ENCODE measurements at regions not wholly inside any gene's neighbourhood (a gene's known extent, or its start where the extent isn't known, plus 50 kb on each side); places are given as distances from the start of the nearest gene placed in this dataset.

DNA sequence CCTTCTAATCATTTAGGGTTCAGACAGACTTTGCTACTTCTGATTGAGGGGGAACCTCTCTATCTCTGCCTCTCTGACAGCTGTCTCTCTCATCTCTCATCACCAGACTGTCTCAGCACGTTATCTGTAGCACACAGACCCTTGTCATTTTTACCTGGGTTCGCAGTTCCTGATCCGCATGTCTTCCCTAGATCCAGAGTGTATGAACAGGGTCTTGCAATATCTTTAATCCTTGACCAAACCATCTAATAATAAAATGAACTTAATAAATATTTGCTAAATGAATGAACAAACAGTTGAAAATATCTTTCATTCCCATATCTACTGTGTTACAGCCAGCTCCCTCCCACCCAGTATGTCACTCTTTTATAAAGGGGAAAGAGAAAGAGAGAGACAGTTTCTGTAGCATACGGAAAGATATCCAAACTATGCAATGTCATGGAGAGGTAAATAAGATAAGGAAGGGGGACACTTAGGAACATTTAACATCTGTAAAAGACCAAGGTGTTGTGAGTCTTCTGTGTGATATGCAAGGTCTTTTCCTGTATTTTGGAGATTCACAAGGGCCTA lies 507.6 kb downstream of the SUCLG1 start:
- no peak overlapping the region for H3K4me3 ChIP-seq (replicated peaks in 1 of 4; ENCODE audit: control extremely low read depth in 1 of 4, insufficient read depth in 1 of 4, low read depth in 3 of 4, low read length in 4 of 4)
- H3K36me3 ChIP-seq (ENCODE audit: control insufficient read depth, insufficient read depth, low read length), result no peaks in the 10 kb centered on the region
- H3K9me3 ChIP-seq (ENCODE audit: control insufficient read depth, insufficient read depth, low read depth, low read length), result no peaks in the 10 kb centered on the region
- TF ChIP-seq, protein P1, sequence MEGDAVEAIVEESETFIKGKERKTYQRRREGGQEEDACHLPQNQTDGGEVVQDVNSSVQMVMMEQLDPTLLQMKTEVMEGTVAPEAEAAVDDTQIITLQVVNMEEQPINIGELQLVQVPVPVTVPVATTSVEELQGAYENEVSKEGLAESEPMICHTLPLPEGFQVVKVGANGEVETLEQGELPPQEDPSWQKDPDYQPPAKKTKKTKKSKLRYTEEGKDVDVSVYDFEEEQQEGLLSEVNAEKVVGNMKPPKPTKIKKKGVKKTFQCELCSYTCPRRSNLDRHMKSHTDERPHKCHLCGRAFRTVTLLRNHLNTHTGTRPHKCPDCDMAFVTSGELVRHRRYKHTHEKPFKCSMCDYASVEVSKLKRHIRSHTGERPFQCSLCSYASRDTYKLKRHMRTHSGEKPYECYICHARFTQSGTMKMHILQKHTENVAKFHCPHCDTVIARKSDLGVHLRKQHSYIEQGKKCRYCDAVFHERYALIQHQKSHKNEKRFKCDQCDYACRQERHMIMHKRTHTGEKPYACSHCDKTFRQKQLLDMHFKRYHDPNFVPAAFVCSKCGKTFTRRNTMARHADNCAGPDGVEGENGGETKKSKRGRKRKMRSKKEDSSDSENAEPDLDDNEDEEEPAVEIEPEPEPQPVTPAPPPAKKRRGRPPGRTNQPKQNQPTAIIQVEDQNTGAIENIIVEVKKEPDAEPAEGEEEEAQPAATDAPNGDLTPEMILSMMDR (conservative IDR thresholded peaks at IDR 0.05 in 1 of 2, IDR thresholded peaks at IDR 0.05 in 1 of 2; ENCODE audit: low read depth in 1 of 2, low read length in 2 of 2), result no peak
- TF ChIP-seq EZH2 (IDR thresholded peaks at IDR 0.05; ENCODE audit: low read length, missing control alignments), result no peak
- no peaks in the 10 kb centered on the region for H3K79me2 ChIP-seq (ENCODE audit: control insufficient read depth, insufficient read depth, low read length)
- H3K4me2 ChIP-seq (ENCODE audit: extremely low read depth, insufficient read depth, low read length), result no peak overlapping the region
- no peak overlapping the region for H3K9ac ChIP-seq (ENCODE audit: insufficient read depth, low read length)
- H3K4me1 ChIP-seq (ENCODE audit: control insufficient read depth, extremely low read depth, insufficient read depth, low read length), result no peaks in the 10 kb centered on the region
- H4K20me1 ChIP-seq (ENCODE audit: control insufficient read depth, extremely low read depth, insufficient read depth, low read length), result no peaks in the 10 kb centered on the region
- no peaks in the 10 kb centered on the region for H3K27me3 ChIP-seq (ENCODE audit: control insufficient read depth, insufficient read depth, low read length)
- DNase-seq (ENCODE audit: low read depth in 2 of 2), result no peak
- no peak overlapping the region for H3K27ac ChIP-seq (ENCODE audit: insufficient read depth, low read length)
- no peak overlapping the region for H2AFZ ChIP-seq (ENCODE audit: low read length)

- H2AFZ ChIP-seq (ENCODE audit: low read length), result no peak overlapping the region
- no peaks in the 10 kb centered on the region for H3K9me3 ChIP-seq (ENCODE audit: control insufficient read depth, insufficient read depth, low read depth, low read length)
- H3K4me1 ChIP-seq (ENCODE audit: control insufficient read depth, extremely low read depth, insufficient read depth, low read length), result no peaks in the 10 kb centered on the region
- no peak overlapping the region for H3K4me2 ChIP-seq (ENCODE audit: extremely low read depth, insufficient read depth, low read length)
- no peaks in the 10 kb centered on the region for H3K79me2 ChIP-seq (ENCODE audit: control insufficient read depth, insufficient read depth, low read length)
- no peak for DNase-seq (ENCODE audit: low read depth in 2 of 2)
- H3K4me3 ChIP-seq (replicated peaks in 1 of 4; ENCODE audit: control extremely low read depth in 1 of 4, insufficient read depth in 1 of 4, low read depth in 3 of 4, low read length in 4 of 4), result no peak overlapping the region
- no peak overlapping the region for H3K27ac ChIP-seq (ENCODE audit: insufficient read depth, low read length)
- TF ChIP-seq EZH2 (IDR thresholded peaks at IDR 0.05; ENCODE audit: low read length, missing control alignments), result no peak
- TF ChIP-seq, protein P1 (conservative IDR thresholded peaks at IDR 0.05 in 1 of 2, IDR thresholded peaks at IDR 0.05 in 1 of 2; ENCODE audit: low read depth in 1 of 2, low read length in 2 of 2), result no peak
- H3K36me3 ChIP-seq (ENCODE audit: control insufficient read depth, insufficient read depth, low read length), result no peaks in the 10 kb centered on the region
- H3K27me3 ChIP-seq (ENCODE audit: control insufficient read depth, insufficient read depth, low read length), result no peaks in the 10 kb centered on the region
- H4K20me1 ChIP-seq (ENCODE audit: control insufficient read depth, extremely low read depth, insufficient read depth, low read length), result no peaks in the 10 kb centered on the region
- no peak overlapping the region for H3K9ac ChIP-seq (ENCODE audit: insufficient read depth, low read length)
These were observed 509.7 kb downstream of the SUCLG1 start for GRCh38 chr2:83949361-83949760.

DNA sequence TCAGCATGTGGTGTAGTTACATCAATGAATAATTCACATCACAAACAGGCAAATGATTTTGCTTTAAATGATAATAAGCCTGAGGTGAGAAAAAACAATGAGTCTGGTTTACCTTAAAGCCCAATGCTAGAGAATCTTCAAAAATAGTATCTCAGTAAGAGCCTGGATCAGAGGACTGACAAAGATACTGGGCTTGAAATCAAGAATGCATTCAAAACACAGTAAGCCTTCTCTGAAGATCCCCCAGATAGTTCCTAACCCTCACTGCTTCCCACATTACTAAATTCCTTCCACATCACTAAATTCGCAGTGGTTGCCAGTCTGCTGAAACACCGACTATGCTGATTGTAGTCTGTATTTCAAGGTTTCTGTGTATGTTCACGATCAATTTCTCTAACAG lies 514.9 kb downstream of the SUCLG1 start:
- H3K9ac ChIP-seq (ENCODE audit: insufficient read depth, low read length), result no peak overlapping the region
- H3K4me1 ChIP-seq (ENCODE audit: control insufficient read depth, extremely low read depth, insufficient read depth, low read length), result no peaks in the 10 kb centered on the region
- no peaks in the 10 kb centered on the region for H4K20me1 ChIP-seq (ENCODE audit: control insufficient read depth, extremely low read depth, insufficient read depth, low read length)
- TF ChIP-seq, protein P1 (conservative IDR thresholded peaks at IDR 0.05 in 1 of 2, IDR thresholded peaks at IDR 0.05 in 1 of 2; ENCODE audit: low read depth in 1 of 2, low read length in 2 of 2), result no peak
- TF ChIP-seq EZH2 (IDR thresholded peaks at IDR 0.05; ENCODE audit: low read length, missing control alignments), result no peak
- H3K9me3 ChIP-seq (ENCODE audit: control insufficient read depth, insufficient read depth, low read depth, low read length), result no peaks in the 10 kb centered on the region
- no peak overlapping the region for H3K4me2 ChIP-seq (ENCODE audit: extremely low read depth, insufficient read depth, low read length)
- H2AFZ ChIP-seq (ENCODE audit: low read length), result no peak overlapping the region
- no peaks in the 10 kb centered on the region for H3K36me3 ChIP-seq (ENCODE audit: control insufficient read depth, insufficient read depth, low read length)
- DNase-seq (ENCODE audit: low read depth in 2 of 2), result no peak
- no peaks in the 10 kb centered on the region for H3K79me2 ChIP-seq (ENCODE audit: control insufficient read depth, insufficient read depth, low read length)
- no peak overlapping the region for H3K27ac ChIP-seq (ENCODE audit: insufficient read depth, low read length)
- H3K4me3 ChIP-seq (replicated peaks in 1 of 4; ENCODE audit: control extremely low read depth in 1 of 4, insufficient read depth in 1 of 4, low read depth in 3 of 4, low read length in 4 of 4), result no peak overlapping the region
- no peaks in the 10 kb centered on the region for H3K27me3 ChIP-seq (ENCODE audit: control insufficient read depth, insufficient read depth, low read length)

All from fibroblast of lung (primary cell).